Erythroblast (primary cell): ENCODE measurements at regions not wholly inside any gene's neighbourhood (a gene's known extent, or its start where the extent isn't known, plus 50 kb on each side); places are given as distances from the start of the nearest gene placed in this dataset.
"Not testable (repeated sequence)": the region's sequence is repeated elsewhere in the genome, so short reads cannot be mapped to it uniquely, and the experiment has no call there.

ENCODE experiments used
- DNase-seq, 2 experiments: peaks; one replicate each; lab custom pipeline; 2025; lab: John Stamatoyannopoulos, UW
- GATA1 ChIP-seq: IDR thresholded peaks from 2 replicates; pipeline ENCODE4 v1.6.1; 2011; ENCODE audit warnings: low read depth, mild to moderate bottlenecking, control low read depth, low read length, moderate library complexity
- POLR2A ChIP-seq: IDR thresholded peaks from 2 replicates; pipeline ENCODE4 v1.6.1; 2011; ENCODE audit warnings: mild to moderate bottlenecking, low read length

DNA sequence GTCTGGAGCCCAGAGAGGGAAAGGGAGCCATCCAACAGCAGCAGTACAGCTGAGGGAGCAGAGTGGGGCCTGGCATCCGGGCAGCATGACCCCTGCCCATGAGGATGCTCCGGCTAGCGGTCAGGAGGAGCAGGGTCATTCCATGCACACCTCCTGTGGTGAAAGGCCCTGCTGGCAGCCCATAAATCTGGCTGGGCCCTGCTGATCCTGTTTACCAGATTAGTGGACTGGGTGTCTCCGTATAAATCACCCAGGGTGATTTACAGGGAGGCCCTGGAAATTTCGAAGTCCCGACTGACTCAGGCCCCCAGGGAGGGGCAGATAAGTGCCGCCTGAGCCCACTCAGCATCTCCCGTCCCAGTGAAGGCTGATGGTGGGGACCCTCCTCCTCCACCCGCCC, 117.6 kb upstream of the HAND1 start:
- DNase-seq, result no peak
- TF ChIP-seq GATA1, result no peak
- no peak for TF ChIP-seq POLR2A

DNA sequence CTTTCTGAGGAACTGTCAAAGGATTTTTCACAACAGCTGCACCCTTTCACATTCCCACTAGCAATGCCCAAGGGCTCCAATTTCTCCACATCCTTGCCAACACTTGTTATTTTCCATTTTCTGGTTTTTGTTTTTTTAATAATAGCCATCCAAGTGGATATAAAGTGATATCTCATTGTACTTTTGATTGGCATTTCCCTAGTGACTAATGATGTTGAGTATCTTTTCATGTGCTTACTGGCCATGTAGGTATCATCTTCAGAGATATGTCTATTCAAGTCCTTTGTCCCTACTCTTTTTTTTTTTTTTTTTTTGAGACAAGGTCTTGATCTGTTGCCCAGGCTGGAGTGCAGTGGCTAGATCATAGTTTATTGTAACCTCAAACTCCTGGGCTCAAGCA, 115.8 kb upstream of the HAND1 start:
- DNase-seq, result no peak
- TF ChIP-seq GATA1, result no peak
- no peak for TF ChIP-seq POLR2A

DNA sequence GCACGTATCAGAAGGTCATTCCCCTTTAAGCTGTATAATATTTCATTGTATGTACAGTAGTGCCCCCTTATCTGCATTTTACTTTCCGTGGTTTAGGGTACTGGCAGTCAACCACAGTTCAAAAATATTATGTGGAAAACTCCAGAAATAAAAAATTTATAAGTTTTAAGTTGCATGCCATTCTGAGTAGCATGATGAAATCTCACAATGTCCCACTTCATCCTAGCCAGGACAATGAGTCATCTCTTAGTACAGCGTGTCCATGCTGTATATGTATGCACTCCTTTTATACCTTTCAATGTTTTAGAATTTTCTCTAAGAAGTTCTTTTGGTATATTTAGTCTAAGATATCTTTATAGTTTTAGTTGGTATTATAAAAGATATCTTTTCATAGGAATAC, 115.0 kb upstream of the HAND1 start:
- no peak for DNase-seq
- TF ChIP-seq GATA1 (no peak), POLR2A (no peak)

DNA sequence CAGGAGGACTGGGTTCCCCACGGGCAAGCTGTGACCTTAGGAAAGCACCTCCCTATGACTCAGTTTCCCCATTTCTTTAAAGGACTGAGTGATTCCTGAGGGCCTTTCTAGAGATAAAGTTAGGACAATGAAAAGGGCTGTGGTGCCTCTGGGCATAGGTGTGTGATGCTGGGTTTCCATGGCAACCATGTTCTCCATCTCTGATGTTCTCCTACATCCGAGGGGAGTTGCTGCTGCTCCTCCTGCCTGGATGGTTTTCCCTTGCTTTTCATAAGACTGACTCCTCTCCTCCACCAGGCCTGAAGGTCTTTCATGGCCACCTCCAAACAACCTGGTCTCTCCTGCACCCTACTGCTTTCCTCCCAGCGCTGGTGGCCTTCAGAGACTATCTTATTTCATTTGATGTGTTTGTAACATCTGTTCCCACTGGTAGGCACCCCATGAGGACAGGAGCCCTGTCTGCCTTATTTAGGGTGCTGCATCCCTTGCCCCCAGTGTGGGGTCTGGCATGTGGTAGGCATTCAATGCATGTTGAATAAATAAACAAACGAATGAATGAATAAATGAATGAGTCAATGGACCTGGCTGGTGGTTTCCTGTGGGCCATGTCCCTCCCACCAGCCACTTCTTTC, 112.2 kb upstream of the HAND1 start:
- TF ChIP-seq POLR2A (no peak), GATA1 (no peak)
- no peak for DNase-seq

DNA sequence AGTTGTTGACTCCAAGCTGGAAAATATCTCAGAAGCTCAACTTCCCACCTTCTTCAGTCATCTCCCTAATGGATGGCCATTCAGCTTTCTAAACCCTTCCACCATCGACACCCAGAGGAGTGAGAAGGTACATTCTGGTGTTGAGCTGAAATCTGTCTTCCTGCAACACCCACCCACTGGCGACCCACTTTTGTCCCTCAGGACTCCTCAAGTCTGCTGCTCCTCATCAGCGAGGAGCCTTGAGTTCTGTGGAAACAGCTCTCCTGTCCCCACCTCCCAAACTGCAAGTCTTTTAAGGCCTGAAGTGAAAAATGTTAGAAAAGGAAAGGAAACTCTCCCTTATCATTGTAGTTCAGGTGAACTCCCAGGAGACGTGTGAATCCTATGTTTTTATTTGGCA, 111.5 kb upstream of the HAND1 start:
- no peak for TF ChIP-seq GATA1
- no peak for TF ChIP-seq POLR2A
- no peak for DNase-seq

DNA sequence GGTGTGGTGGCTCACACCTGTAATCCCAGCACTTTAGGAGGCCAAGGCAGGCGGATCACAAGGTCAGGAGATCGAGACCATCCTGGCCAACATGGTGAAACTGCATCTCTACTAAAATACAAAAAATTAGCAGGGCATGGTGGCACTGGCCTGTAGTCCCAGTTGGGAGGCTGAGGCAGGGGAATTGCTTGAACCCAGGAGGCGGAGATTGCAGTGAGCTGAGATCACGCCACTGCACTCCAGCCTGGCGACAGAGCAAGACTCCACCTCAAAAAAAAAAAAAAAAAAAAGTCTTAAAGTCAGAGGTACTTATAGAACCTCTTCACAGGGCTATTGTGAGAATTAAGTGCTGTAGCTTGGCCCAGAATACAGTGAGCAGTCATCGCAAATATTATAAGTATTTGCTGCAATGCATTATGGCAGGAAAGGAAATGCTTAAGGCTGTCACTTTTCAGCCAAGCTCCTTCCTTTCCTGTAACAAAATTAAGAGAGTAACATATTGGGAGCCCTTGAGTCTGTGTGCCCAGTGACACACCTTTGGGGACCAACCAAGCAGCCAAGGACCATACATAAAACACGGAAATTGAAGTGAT, 110.9 kb upstream of the HAND1 start:
- DNase-seq, result not testable (repeated sequence)

DNA sequence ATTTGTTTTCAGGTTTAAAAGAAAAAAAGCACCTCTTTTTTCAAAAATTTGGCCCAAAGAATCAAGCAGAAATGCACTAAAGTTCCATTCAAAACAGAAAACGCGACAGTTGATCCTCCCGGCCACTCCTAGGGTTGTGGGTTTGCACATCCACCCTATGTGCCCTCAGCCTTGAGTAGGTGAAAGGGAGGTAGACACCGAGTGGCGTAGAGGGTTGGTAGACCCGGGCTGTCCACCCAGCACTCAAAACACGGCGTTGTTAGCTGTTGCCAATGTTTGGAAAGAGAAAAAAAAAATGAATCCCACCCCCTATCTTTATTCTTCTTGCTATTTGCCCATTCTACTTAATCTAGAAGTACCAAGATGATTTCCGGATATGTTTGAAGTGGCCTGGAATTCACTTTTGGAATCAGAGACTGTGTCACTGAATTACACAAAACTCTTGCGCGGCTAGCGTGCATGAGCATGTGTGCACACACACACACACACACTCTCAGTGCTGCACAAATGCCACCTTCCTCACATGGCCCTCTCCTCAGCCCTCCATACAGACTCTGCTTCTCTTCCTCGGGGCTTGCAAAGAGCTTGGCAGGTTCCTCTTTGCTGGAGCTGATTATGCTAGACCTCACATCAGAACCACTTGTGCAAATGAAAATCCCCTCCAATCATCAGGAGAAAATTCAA, 110.2 kb upstream of the HAND1 start:
- DNase-seq, result no peak
- TF ChIP-seq POLR2A (no peak), GATA1 (no peak)

DNA sequence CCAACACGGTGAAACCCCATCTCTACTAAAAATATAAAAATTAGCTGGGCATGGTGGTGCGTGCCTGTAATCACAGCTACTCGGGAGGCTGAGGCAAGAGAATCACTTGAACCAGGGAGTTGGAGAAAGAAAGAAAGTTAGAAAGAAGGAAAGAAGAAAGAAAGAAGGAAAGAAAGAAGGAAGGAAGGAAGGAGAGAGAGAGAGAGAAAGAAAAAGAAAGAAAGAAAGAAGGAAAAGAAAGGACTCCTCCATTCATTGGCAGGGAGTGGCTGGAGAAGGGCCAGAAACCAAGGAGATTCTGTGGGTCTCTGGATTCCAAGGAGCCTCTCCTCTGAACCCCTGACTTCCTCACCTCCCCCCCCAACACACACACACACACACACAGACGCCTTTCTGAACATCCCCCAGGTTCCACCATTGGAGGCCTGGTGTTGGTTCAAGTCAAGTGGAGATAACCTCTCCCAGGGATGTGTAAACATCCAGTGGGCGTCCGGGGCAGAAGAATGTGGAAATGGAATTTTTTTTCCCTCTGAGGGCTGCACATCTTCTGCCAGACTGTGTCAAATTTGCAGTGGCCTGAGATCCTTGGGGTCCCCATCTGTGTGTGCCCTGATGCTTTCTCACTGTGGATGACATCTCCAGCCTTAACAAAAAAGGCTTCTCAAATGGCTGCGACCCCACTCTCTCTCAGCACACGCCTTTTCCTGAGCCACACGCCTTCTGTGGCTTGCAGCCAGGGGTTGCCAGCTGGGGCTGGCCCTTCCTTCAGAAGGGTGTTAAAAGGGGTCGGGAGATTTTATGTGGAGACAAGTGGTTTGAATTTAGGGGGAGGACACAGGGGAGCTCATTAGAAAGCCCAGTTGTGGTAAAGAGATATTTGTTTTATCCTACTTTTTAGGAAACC, 109.3 kb upstream of the HAND1 start:
- no peak for TF ChIP-seq POLR2A
- no peak for DNase-seq

DNA sequence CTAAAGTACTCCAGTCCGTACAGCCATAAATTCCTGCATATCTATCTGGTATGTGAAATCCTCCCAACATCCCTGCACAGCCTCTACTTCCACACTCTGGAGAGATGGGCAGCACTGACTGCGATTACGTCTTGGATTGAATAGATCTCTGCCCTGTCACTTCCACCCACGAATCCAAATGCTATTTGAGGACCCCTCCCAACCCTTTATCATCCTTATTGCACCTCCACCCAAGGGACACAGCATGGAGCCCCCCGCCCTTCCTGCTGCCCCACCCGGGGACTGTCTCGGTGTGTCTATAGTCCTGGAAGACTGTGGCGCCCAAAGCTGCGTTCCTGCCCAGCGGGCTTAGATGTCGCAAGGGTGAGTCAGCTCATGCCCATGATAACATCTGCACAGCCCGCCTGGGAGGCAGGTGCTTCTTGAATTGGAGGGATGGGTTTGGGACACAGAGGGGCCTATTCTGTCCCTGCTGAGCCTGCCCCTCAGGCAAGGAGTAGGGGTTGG, 105.7 kb upstream of the HAND1 start:
- no peak for DNase-seq
- TF ChIP-seq GATA1, result no peak
- no peak for TF ChIP-seq POLR2A

DNA sequence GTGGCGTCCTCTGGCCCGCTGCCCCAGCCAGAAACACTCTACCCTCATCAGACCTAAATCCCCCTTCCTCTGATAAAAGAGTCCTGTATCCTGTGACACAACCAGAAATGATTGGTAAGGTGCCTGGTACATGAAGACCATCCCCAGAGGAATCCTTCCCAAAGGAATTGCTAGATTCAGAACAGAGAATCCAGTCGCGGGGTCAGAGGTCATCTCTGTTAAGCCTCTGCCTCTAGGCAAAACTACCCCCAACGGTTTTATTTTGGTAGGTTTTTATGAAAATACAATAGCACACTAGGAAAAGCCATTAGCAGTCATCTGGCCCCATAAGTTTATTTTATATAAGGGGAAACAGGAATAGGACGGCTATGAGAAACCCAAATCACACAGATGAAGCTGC, 102.4 kb upstream of the HAND1 start:
- TF ChIP-seq GATA1, result no peak
- no peak for TF ChIP-seq POLR2A

DNA sequence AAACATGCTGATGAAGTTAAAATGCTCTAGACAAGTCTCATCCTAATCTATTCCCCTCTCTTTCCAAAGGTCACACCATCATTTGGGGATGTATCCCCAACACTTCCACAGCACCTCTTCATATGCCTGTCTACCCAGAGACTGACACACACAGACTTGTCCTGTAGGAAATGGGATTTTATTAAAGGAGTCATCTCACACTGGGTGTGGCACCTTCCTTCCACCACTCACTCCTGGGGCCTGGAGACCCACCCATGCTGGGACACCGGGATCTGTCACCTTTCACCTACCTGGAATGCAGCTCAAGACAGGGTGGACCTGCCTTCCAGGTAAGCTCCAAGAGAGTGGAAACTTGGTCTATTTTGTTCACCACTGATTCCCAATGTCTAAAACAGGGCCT, 99.4 kb upstream of the HAND1 start:
- DNase-seq, result no peak
- TF ChIP-seq POLR2A (no peak), GATA1 (no peak)

More for the DNA sequence above, 102.4 kb upstream of the HAND1 start:
- DNase-seq, result no peak

DNA sequence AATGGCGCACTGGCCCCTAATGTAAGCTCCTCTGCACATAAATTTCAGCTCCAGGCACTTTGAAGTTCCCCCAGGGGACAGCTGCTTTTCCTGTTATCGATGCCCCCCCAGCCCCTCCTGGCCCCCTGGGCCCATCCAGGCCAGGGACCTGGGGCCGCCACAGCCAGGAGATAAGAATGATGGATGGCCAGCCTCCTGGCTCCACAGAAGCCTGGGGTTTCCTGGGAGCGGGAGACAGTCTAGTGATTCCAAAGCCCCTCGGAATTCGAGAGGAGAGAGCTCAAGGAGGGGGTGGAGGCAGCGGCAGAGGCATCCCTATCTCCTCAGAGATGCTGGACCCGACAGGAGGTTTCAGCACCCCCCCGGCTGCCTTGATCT, 98.4 kb upstream of the HAND1 start:
- no peak for TF ChIP-seq GATA1
- TF ChIP-seq POLR2A, result no peak

DNA sequence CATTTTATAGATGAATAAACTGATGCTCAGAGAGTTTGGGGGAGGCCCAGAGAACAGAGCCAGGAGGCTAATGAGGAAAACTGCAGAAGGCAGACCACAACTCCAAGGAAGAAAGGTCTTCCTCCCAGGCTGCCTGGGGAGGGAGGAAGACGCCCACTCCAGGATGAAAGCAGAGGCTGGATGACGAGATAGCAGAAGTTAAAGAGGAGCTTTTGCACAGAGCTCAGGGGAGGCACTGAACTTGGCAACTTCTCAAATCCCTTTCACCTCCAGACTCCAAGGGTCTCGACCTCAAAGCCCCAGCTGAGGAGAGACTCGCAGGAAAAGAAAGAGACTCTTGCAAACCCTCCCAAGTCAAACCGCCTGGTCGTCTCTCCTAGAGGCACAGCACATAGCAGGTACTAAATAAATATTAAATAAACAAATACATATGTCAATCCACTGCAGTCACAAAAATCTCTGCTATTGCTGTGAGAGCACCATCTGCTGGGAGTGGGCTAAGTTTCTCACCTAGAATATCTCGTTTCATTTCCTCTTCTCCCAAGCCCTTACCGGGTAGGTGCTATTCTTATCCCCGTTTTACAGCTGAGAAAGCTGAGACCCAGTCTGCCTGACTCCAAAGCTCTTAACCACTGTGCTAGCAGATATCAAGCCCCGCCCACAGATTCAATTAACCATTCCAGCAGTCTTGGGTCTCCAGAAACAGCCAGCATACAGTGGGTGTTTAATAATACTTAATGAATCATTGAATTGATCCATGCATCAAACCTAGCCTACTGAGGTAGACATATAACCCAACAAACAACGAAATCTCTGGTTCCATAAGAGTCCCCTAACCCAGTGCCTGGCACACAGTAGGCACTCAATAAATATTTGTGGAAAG, 97.8 kb upstream of the HAND1 start:
- TF ChIP-seq GATA1, result no peak
- no peak for TF ChIP-seq POLR2A
- DNase-seq, result no peak

More for the DNA sequence above, 98.4 kb upstream of the HAND1 start:
- DNase-seq, result no peak

DNA sequence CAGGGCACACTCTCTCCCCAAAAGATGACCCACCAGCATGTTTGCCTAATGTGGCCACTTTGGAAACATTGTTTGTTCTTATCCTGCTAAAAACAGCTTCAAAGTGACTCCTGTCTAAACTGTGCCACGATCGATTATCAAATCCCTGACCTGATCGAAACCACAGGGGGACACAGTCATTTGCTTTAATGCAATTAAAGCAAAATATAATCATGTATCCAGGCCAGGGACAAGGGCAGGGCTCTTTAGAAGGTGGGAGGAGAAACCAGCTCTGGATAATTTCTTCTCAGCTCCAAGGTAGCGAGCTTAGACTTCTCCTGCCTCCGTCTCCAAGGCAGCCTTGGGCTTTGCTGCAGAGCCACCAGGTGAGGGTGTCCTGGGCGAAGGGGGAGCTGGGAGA, 95.0 kb upstream of the HAND1 start:
- DNase-seq, result no peak
- TF ChIP-seq POLR2A, result no peak
- no peak for TF ChIP-seq GATA1
